WERI-Rb-1 (cell line): ENCODE measurements at regions not wholly inside any gene's neighbourhood (a gene's known extent, or its start where the extent isn't known, plus 50 kb on each side); places are given as distances from the start of the nearest gene placed in this dataset.
"Not testable (repeated sequence)": the region's sequence is repeated elsewhere in the genome, so short reads cannot be mapped to it uniquely, and the experiment has no call there.

Experiments used
- DNase-seq: peaks from one replicate; pipeline ENCODE4 v3.0.0-alpha.2; 2020
- H3K27ac ChIP-seq: fragments of 250-450 bp; sonication (Bioruptor Pico); 2 replicates; pipeline ENCODE4 v1.5.1; 2020; ENCODE audit warnings: mild to moderate bottlenecking, moderate library complexity
- H3K27me3 ChIP-seq: fragments of 250-450 bp; sonication (Bioruptor Pico); 2 replicates; pipeline ENCODE4 v1.5.1; 2021; ENCODE audit warnings: mild to moderate bottlenecking, low read depth, moderate library complexity; ENCODE audit not compliant: insufficient read depth, severe bottlenecking
- H3K36me3 ChIP-seq: fragments of 250-450 bp; sonication (Bioruptor Pico); 2 replicates; pipeline ENCODE4 v1.5.1; 2020; ENCODE audit warnings: mild to moderate bottlenecking, moderate library complexity
- H3K4me3 ChIP-seq: 2 replicates; pipeline ENCODE4 v1.5.1; 2011; ENCODE audit warnings: low read depth, mild to moderate bottlenecking, control low read depth, low read length
- H3K9me3 ChIP-seq: fragments of 250-450 bp; sonication (Bioruptor Pico); 2 replicates; pipeline ENCODE4 v1.5.1; 2021; ENCODE audit warnings: mild to moderate bottlenecking, moderate library complexity; ENCODE audit not compliant: severe bottlenecking
- TF ChIP-seq, protein P1 (sequence below): IDR thresholded peaks from 2 replicates; pipeline ENCODE4 v1.5.1; 2011; ENCODE audit warnings: low read depth, mild to moderate bottlenecking, control low read depth, inconsistent platforms, low read length

DNA sequence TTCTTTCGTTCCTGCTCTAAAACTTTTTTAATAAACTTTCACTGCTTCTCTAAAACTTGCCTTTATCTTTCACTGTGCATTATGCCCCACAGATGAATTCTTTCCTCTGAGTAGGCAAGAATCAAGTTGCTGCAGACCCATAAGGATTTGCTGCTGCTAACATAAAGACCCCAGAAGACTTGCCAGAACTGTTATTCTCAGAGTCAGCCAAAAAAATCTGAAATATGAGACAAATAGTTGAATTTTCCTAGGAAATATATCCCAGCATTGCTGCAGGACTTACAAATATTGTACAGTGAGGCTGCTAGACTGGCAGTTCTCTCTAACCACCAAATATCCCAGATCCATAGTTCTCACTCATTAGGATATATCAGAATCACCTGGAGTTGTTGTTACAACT lies 349.1 kb upstream of the FLRT2 start:
- TF ChIP-seq, protein P1, sequence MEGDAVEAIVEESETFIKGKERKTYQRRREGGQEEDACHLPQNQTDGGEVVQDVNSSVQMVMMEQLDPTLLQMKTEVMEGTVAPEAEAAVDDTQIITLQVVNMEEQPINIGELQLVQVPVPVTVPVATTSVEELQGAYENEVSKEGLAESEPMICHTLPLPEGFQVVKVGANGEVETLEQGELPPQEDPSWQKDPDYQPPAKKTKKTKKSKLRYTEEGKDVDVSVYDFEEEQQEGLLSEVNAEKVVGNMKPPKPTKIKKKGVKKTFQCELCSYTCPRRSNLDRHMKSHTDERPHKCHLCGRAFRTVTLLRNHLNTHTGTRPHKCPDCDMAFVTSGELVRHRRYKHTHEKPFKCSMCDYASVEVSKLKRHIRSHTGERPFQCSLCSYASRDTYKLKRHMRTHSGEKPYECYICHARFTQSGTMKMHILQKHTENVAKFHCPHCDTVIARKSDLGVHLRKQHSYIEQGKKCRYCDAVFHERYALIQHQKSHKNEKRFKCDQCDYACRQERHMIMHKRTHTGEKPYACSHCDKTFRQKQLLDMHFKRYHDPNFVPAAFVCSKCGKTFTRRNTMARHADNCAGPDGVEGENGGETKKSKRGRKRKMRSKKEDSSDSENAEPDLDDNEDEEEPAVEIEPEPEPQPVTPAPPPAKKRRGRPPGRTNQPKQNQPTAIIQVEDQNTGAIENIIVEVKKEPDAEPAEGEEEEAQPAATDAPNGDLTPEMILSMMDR, result no peak
- Histone ChIP-seq H3K4me3 (no peak overlapping the region), H3K27ac (no peak overlapping the region), H3K27me3 (no peaks in the 10 kb centered on the region), H3K36me3 (no peaks in the 10 kb centered on the region), H3K9me3 (peaks cover 4% of the 10 kb centered on the region)
- no peak for DNase-seq

DNA sequence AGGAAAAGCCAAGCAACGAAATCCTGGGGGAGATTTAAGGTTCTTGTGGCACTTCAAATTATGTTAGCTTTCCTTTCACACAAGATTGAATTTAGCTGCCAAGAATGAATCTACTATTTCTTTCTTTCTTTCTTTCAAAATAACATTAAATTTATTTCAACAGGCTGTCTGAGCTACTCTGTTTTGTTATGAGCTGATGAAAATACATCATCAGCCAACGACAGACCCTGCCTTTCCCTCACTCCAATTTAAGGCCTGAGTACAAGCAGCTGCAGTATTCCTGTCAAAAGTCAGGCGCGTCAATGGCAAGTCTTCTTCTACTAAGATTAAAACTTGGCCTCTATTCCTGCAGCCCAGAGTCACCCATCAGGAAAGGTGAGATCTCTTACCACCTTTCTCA lies 347.7 kb upstream of the FLRT2 start:
- H3K27me3 ChIP-seq, result no peaks in the 10 kb centered on the region
- no peak overlapping the region for H3K4me3 ChIP-seq
- no peak for DNase-seq
- TF ChIP-seq, protein P1, result no peak
- H3K36me3 ChIP-seq, result no peaks in the 10 kb centered on the region
- H3K9me3 ChIP-seq, result no peaks in the 10 kb centered on the region
- no peak overlapping the region for H3K27ac ChIP-seq

DNA sequence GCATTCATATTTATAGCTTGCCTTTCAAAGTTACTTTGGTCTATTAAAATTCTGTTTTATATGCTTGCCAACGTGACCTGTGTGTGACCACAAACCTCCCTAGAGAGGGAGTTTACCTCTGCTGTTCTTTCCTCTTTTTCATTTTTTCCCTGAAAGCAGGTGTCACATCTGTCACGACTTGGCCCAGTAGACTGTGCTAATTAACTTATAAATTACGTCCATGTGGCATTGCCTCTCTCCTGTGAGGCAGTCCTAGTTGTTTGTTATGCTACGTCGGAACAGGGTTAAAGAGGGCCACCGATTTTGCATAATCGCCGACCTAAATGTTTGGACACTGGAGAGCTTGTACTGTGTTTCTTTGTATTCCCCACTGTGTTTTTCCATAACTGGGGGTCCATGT lies 343.9 kb upstream of the FLRT2 start:
- Histone ChIP-seq H3K36me3 (no peaks in the 10 kb centered on the region), H3K9me3 (no peaks in the 10 kb centered on the region), H3K27me3 (no peaks in the 10 kb centered on the region), H3K4me3 (no peak overlapping the region), H3K27ac (no peak overlapping the region)
- DNase-seq, result no peak
- TF ChIP-seq, protein P1, result no peak

DNA sequence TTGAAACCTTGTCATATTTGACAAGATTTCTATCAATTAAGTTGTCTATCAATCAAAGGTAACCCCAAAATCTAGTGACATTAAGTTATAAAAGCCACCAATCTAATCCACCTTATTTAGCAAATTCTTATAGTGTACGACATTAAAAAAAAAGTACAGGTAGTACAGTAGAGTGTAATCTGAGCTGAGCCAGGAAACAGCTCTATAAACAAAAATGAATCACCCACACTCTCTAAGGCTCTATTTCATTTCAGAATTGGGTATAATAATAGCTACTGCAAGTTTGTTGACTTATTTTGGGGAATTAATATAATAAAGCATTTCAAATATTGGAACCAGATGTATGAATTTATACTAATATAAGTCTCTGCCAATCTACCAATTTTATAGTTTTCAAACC lies 342.4 kb upstream of the FLRT2 start:
- DNase-seq, result no peak
- no peak overlapping the region for H3K27ac ChIP-seq
- no peak overlapping the region for H3K4me3 ChIP-seq
- no peaks in the 10 kb centered on the region for H3K36me3 ChIP-seq
- no peaks in the 10 kb centered on the region for H3K27me3 ChIP-seq
- TF ChIP-seq, protein P1, result no peak
- H3K9me3 ChIP-seq, result no peaks in the 10 kb centered on the region

DNA sequence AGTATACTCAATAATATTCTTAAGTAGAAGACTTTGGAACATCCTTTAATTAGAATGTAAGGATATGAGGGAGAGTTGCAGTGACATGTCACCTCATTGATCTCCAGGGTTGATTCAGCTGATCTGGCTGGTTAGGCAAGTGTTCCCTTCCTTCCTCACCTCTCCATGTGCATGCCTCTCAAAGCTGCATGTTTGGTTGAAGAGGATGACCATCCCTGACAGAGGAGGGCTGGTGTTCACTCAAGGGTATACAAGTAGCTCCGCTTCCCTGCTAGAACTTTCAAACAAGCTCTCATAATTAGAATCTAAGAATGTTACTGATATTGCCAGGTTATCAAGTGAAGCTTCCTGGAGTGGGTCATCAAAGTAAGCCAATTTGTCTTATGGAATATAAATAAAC lies 341.1 kb upstream of the FLRT2 start:
- no peaks in the 10 kb centered on the region for H3K9me3 ChIP-seq
- H3K4me3 ChIP-seq, result no peak overlapping the region
- no peaks in the 10 kb centered on the region for H3K27me3 ChIP-seq
- H3K27ac ChIP-seq, result no peak overlapping the region
- TF ChIP-seq, protein P1, result no peak
- no peak for DNase-seq
- no peaks in the 10 kb centered on the region for H3K36me3 ChIP-seq

DNA sequence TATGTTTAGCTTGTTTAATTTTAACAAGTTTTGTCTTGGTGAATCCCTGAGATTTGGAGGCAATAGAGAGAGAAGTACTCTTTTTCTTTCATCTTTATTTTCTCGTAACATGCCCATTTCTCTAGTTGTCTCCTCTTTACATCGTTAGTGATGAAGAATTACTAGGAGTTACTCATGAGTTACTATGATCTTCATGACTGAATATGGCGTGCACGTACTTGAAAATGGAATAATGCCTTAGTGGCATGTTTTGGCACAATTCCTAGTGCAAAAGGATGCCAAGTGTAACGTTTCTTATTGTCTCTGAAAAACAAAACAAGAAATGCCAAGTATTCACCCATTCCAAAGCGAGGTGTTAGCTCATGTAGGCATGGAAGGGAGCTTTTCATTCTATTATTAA lies 340.7 kb upstream of the FLRT2 start:
- not testable (repeated sequence) for H3K36me3 ChIP-seq, H3K4me3 ChIP-seq, H3K27me3 ChIP-seq, H3K9me3 ChIP-seq, H3K27ac ChIP-seq, DNase-seq
